ENCODE measurements at regions not wholly inside any gene's neighbourhood (a gene's known extent, or its start where the extent isn't known, plus 50 kb on each side); places are given as distances from the start of the nearest gene placed in this dataset.

DNA sequence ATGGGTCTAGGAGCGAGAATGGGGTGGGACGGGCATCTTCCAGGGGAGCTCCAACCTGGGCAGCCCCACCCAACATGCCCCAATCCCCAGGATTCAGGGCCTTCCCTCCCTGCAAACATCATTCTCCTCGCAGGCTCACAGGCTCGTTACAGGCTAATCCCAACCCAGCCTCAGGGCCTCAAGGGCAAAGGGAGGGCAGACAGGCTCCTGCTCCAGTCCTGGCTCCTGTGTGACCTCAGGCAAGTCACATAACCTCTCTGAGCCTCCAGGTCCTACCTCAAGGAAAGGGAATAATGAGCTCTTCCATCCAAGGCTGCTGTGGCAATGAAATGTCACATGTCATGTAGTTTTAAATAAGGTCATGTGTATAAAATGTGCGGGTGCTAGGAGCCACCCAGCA, 186.5 kb upstream of the TNRC6C start:
- ATAC-seq, result no peak
- no peaks in the 10 kb centered on the region for H3K79me2 ChIP-seq (ENCODE audit: low read length)
- BruUV-seq (replicated peaks), result no TSS peak
- H2AFZ ChIP-seq (ENCODE audit: low read length), result no peak overlapping the region
- H3K4me1 ChIP-seq (ENCODE audit: insufficient read depth, low read length), result no peaks in the 10 kb centered on the region
- no peak overlapping the region for H3K4me3 ChIP-seq (ENCODE audit: low read length)
- TF ChIP-seq EZH2phosphoT487 (IDR thresholded peaks at IDR 0.05; ENCODE audit: borderline replicate concordance, low read length) (no peak), EZH2 (IDR thresholded peaks at IDR 0.05; ENCODE audit: low read length, unreplicated experiment) (no peak)
- TF ChIP-seq, protein P1, sequence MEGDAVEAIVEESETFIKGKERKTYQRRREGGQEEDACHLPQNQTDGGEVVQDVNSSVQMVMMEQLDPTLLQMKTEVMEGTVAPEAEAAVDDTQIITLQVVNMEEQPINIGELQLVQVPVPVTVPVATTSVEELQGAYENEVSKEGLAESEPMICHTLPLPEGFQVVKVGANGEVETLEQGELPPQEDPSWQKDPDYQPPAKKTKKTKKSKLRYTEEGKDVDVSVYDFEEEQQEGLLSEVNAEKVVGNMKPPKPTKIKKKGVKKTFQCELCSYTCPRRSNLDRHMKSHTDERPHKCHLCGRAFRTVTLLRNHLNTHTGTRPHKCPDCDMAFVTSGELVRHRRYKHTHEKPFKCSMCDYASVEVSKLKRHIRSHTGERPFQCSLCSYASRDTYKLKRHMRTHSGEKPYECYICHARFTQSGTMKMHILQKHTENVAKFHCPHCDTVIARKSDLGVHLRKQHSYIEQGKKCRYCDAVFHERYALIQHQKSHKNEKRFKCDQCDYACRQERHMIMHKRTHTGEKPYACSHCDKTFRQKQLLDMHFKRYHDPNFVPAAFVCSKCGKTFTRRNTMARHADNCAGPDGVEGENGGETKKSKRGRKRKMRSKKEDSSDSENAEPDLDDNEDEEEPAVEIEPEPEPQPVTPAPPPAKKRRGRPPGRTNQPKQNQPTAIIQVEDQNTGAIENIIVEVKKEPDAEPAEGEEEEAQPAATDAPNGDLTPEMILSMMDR (conservative IDR thresholded peaks at IDR 0.05; ENCODE audit: low read depth, low read length), result no peak
- H3K9me3 ChIP-seq (ENCODE audit: low read length), result no peaks in the 10 kb centered on the region
- no peak overlapping the region for H3K27ac ChIP-seq (ENCODE audit: low read length)
- no peaks in the 10 kb centered on the region for H3K9me2 ChIP-seq (replicated peaks; ENCODE audit: low read length)
- H3K4me2 ChIP-seq (ENCODE audit: low read length), result no peak overlapping the region
- no peak for DNase-seq
- H4K20me1 ChIP-seq (ENCODE audit: low read length), result no peaks in the 10 kb centered on the region
- intact Hi-C loops (cut with micrococcal nuclease), result no loop called here
- H3F3A ChIP-seq (ENCODE audit: low read length, unreplicated experiment), result no peaks in the 10 kb centered on the region
- ChIA-PET POLR2A (ENCODE audit: unreplicated experiment) (no interaction called here), CTCF (no interaction called here)
- no peak overlapping the region for H3K9ac ChIP-seq (ENCODE audit: low read length)
- H3K27me3 ChIP-seq (ENCODE audit: low read length), result peaks cover 36% of the 10 kb centered on the region
- H3K36me3 ChIP-seq (ENCODE audit: low read depth, low read length), result no peaks in the 10 kb centered on the region

DNA sequence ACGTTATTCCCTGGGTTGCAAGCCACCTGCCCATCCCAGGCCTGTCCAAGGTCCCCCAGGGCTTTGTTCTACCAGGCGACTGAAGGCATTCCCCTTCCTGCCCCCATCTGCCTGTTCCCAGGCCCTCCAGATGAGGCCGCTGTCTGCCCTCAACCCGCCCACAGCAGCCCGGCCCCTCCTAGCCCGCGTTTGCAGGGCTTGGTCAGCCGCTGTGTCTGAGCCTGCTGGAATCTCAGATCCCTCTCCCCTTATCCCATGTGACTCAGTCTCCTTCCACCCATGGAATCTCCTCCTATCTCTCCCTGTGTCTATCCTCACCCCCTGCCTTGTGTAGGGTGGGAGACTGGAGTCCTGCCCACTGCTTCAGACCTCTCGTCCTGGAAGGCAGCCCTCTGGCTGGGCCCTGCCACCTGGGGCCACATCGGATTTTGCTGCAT, 186.0 kb upstream of the TNRC6C start:
- ChIA-PET POLR2A (ENCODE audit: unreplicated experiment) (no interaction called here), CTCF (no interaction called here)
- Histone ChIP-seq H2AFZ (ENCODE audit: low read length) (no peak overlapping the region), H3K79me2 (ENCODE audit: low read length) (no peaks in the 10 kb centered on the region), H3K4me3 (ENCODE audit: low read length) (no peak overlapping the region), H3K27ac (ENCODE audit: low read length) (no peak overlapping the region), H3K9me2 (replicated peaks; ENCODE audit: low read length) (no peaks in the 10 kb centered on the region), H3K9me3 (ENCODE audit: low read length) (no peaks in the 10 kb centered on the region), H4K20me1 (ENCODE audit: low read length) (no peaks in the 10 kb centered on the region), H3F3A (ENCODE audit: low read length, unreplicated experiment) (no peaks in the 10 kb centered on the region), H3K9ac (ENCODE audit: low read length) (no peak overlapping the region), H3K4me2 (ENCODE audit: low read length) (no peak overlapping the region), H3K36me3 (ENCODE audit: low read depth, low read length) (no peaks in the 10 kb centered on the region), H3K27me3 (ENCODE audit: low read length) (peaks cover 32% of the 10 kb centered on the region), H3K4me1 (ENCODE audit: insufficient read depth, low read length) (no peaks in the 10 kb centered on the region)
- peak; percentile 65 for ATAC-seq
- peak; percentile 50 for DNase-seq
- BruUV-seq (replicated peaks), result no TSS peak
- no peak for TF ChIP-seq EZH2 (IDR thresholded peaks at IDR 0.05; ENCODE audit: low read length, unreplicated experiment)
- TF ChIP-seq, protein P1 (conservative IDR thresholded peaks at IDR 0.05; ENCODE audit: low read depth, low read length), result peak; percentile 71
- TF ChIP-seq EZH2phosphoT487 (IDR thresholded peaks at IDR 0.05; ENCODE audit: borderline replicate concordance, low read length), result no peak
- intact Hi-C loops (cut with micrococcal nuclease), result no loop called here

DNA sequence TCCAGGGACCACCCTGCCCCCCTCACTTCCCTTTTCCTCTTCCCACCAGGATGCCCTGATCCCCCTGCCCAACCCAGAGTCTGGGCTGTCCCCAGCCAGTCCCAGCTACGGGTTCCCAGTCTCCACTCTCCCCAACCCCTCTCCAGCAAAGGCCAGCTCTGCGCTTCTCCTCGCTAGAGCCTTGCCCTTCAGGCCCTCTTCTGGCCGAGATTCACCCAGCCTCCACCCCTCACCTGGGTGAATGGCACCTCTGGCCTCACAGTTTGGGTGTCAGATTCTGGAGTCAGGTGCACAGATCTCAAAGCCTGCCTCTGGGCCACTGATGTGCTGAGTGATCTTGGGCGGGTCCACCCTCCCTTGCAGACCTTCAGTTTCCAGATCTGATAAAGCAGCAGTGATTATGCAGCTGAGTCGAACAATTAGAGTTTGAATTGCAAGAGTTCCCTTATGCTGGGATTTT, 185.6 kb upstream of the TNRC6C start:
- intact Hi-C loops (cut with micrococcal nuclease), result no loop called here
- Histone ChIP-seq H3K9ac (ENCODE audit: low read length) (no peak overlapping the region), H4K20me1 (ENCODE audit: low read length) (no peaks in the 10 kb centered on the region), H3K79me2 (ENCODE audit: low read length) (no peaks in the 10 kb centered on the region), H2AFZ (ENCODE audit: low read length) (no peak overlapping the region), H3K9me2 (replicated peaks; ENCODE audit: low read length) (no peaks in the 10 kb centered on the region), H3K27ac (ENCODE audit: low read length) (no peak overlapping the region), H3K4me3 (ENCODE audit: low read length) (no peak overlapping the region), H3K4me1 (ENCODE audit: insufficient read depth, low read length) (no peaks in the 10 kb centered on the region), H3K36me3 (ENCODE audit: low read depth, low read length) (no peaks in the 10 kb centered on the region), H3K4me2 (ENCODE audit: low read length) (no peak overlapping the region), H3K9me3 (ENCODE audit: low read length) (no peaks in the 10 kb centered on the region), H3F3A (ENCODE audit: low read length, unreplicated experiment) (no peaks in the 10 kb centered on the region), H3K27me3 (ENCODE audit: low read length) (peaks cover 28% of the 10 kb centered on the region)
- POLR2A ChIA-PET (ENCODE audit: unreplicated experiment), result no interaction called here
- ATAC-seq, result no peak; the same call in 1 of the 2 replicates
- no TSS peak for BruUV-seq (replicated peaks)
- DNase-seq, result no peak
- CTCF ChIA-PET, result no interaction called here
- TF ChIP-seq EZH2phosphoT487 (IDR thresholded peaks at IDR 0.05; ENCODE audit: borderline replicate concordance, low read length) (no peak), EZH2 (IDR thresholded peaks at IDR 0.05; ENCODE audit: low read length, unreplicated experiment) (no peak)
- TF ChIP-seq, protein P1 (conservative IDR thresholded peaks at IDR 0.05; ENCODE audit: low read depth, low read length), result no peak

Measured in PC-3 (cell line).